Neural progenitor cell (in vitro differentiated cells): ENCODE measurements at regions not wholly inside any gene's neighbourhood (a gene's known extent, or its start where the extent isn't known, plus 50 kb on each side); places are given as distances from the start of the nearest gene placed in this dataset.

Experiments used
- EZH2 ChIP-seq: fragments of 200-600 bp; sonication (generic); IDR thresholded peaks from 2 replicates; pipeline ENCODE4 v1.6.1; 2017; ENCODE audit warnings: antibody characterized with exemption, mild to moderate bottlenecking, moderate library complexity
- TF ChIP-seq, protein P1 (sequence below): fragments of 200-600 bp; sonication (generic); IDR thresholded peaks from 2 replicates; pipeline ENCODE4 v1.5.1; 2017; ENCODE audit warnings: antibody characterized with exemption, mild to moderate bottlenecking

DNA sequence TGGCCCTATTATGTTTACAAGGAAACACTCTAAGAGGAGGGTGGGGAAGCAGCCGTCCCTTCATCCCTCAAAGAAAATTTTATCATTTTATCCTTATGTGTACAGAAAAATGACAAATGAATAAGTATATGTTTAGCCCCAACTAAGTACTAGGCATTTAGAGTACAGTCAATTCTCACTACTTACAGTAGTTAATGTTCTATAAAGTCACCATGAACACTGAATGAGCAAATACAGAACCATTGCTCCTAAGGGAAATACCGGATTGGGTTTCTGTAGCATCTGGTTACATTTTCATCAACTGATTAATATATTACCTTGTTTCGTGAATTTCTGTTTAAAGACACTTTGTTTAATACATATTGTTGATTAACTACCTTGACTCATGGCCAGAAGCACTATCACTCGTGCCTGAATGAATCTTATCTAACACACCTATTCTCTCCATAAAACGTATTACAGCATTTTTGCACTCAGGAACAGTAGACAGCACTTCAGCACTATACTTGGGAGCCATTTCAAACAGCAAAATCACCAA, 109.3 kb downstream of the ASB9 start:
- TF ChIP-seq, protein P1, sequence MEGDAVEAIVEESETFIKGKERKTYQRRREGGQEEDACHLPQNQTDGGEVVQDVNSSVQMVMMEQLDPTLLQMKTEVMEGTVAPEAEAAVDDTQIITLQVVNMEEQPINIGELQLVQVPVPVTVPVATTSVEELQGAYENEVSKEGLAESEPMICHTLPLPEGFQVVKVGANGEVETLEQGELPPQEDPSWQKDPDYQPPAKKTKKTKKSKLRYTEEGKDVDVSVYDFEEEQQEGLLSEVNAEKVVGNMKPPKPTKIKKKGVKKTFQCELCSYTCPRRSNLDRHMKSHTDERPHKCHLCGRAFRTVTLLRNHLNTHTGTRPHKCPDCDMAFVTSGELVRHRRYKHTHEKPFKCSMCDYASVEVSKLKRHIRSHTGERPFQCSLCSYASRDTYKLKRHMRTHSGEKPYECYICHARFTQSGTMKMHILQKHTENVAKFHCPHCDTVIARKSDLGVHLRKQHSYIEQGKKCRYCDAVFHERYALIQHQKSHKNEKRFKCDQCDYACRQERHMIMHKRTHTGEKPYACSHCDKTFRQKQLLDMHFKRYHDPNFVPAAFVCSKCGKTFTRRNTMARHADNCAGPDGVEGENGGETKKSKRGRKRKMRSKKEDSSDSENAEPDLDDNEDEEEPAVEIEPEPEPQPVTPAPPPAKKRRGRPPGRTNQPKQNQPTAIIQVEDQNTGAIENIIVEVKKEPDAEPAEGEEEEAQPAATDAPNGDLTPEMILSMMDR = no peak
- TF ChIP-seq EZH2 = no peak
